SK-N-SH (cell line): ENCODE measurements at regions not wholly inside any gene's neighbourhood (a gene's known extent, or its start where the extent isn't known, plus 50 kb on each side); places are given as distances from the start of the nearest gene placed in this dataset.

ENCODE experiments used
- CTCF ChIA-PET: fragments of 300-600, 350-600 bp; formaldehyde crosslinking; extraction: SDS; loops from one replicate; lab custom pipeline; 2021; lab: Yijun Ruan, JAX
- POLR2A ChIA-PET: fragments of 350-600 bp; sonication (Branson Sonifier 250); formaldehyde crosslinking; extraction: SDS; loops from one replicate; lab custom pipeline; 2020; ENCODE audit warnings: antibody characterized with exemption, inconsistent platforms; lab: Yijun Ruan, JAX
- DNase-seq: peaks from one replicate; pipeline ENCODE4 v3.0.0; 2012
- H2AFZ ChIP-seq: fragments of 200-600 bp; sonication (generic); 2 replicates; pipeline ENCODE4 v1.8.1; 2016; ENCODE audit warnings: antibody characterized with exemption, mild to moderate bottlenecking, low read depth
- H3F3A ChIP-seq: fragments of 200-600 bp; sonication (generic); replicated peaks from 2 replicates; pipeline ENCODE3; 2016; ENCODE audit warnings: antibody characterized with exemption, mild to moderate bottlenecking; ENCODE audit not compliant: insufficient read depth
- H3K27ac ChIP-seq, 2 experiments: fragments of 200-500 bp in 1 of 2; fragments of 200-600 bp in 1 of 2; sonication (Bioruptor generic) in 1 of 2; sonication (generic), shearing (Covaris generic) in 1 of 2; 2 replicates each; pipeline versions ENCODE4 v1.5.1 to v1.6.1; 2014 to 2016; ENCODE audit warnings: low read depth in 2 of 2, inconsistent platforms in 1 of 2, low read length in 1 of 2, mild to moderate bottlenecking in 1 of 2, mixed read lengths in 1 of 2
- H3K27me3 ChIP-seq: fragments of 200-600 bp; sonication (generic), shearing (Covaris generic); 2 replicates; pipeline ENCODE4 v1.6.1; 2016; ENCODE audit warnings: mixed run types; ENCODE audit not compliant: insufficient read depth
- H3K36me3 ChIP-seq, 2 experiments: fragments of 200-500 bp in 1 of 2; fragments of 200-600 bp in 1 of 2; sonication (Bioruptor generic) in 1 of 2; sonication (generic) in 1 of 2; replicated peaks in 1 of 2; 2 replicates each; pipeline versions ENCODE3 to v1.5.1; 2014 to 2016; ENCODE audit warnings: low read length in 1 of 2, mild to moderate bottlenecking in 1 of 2; ENCODE audit not compliant: insufficient read depth in 2 of 2, control insufficient read depth in 1 of 2
- H3K4me1 ChIP-seq, 2 experiments: fragments of 200-500 bp in 1 of 2; fragments of 200-600 bp in 1 of 2; sonication (Bioruptor generic) in 1 of 2; sonication (generic), shearing (Covaris generic) in 1 of 2; 2 replicates each; pipeline versions ENCODE4 v1.5.1 to v1.6.1; 2014 to 2016; ENCODE audit warnings: low read depth in 1 of 2, low read length in 1 of 2, mixed run types in 1 of 2; ENCODE audit not compliant: insufficient read depth in 2 of 2, control insufficient read depth in 1 of 2
- H3K4me2 ChIP-seq: fragments of 200-600 bp; sonication (generic), shearing (Covaris generic); 2 replicates; pipeline ENCODE4 v1.6.1; 2017; ENCODE audit warnings: mixed run types
- H3K4me3 ChIP-seq, 2 experiments: fragments of 200-500 bp in 1 of 2; fragments of 200-600 bp in 1 of 2; sonication (Bioruptor generic) in 1 of 2; sonication (generic), shearing (Covaris generic) in 1 of 2; 2 replicates each; pipeline versions ENCODE4 v1.5.1 to v1.8.1; 2014 to 2016; ENCODE audit warnings: low read depth in 2 of 2, inconsistent platforms in 1 of 2, low read length in 1 of 2, mild to moderate bottlenecking in 1 of 2, mixed read lengths in 1 of 2, moderate library complexity in 1 of 2
- H3K79me2 ChIP-seq: fragments of 200-600 bp; sonication (generic); 2 replicates; pipeline ENCODE4 v1.8.1; 2017; ENCODE audit warnings: mild to moderate bottlenecking; ENCODE audit not compliant: insufficient read depth
- H3K9ac ChIP-seq: fragments of 200-600 bp; sonication (generic); 2 replicates; pipeline ENCODE4 v1.6.1; 2017; ENCODE audit warnings: mixed run types
- H3K9me2 ChIP-seq: fragments of 200-600 bp; sonication (generic); 2 replicates; pipeline ENCODE4 v1.6.1; 2017; ENCODE audit warnings: mixed run types
- H3K9me3 ChIP-seq: fragments of 200-600 bp; sonication (generic); 2 replicates; pipeline ENCODE4 v1.6.1; 2017; ENCODE audit warnings: mixed run types, mild to moderate bottlenecking, moderate library complexity
- H4K20me1 ChIP-seq: fragments of 200-600 bp; sonication (generic); 2 replicates; pipeline ENCODE4 v1.6.1; 2017; ENCODE audit warnings: mild to moderate bottlenecking, mixed run types; ENCODE audit not compliant: insufficient read depth
- CHD2 ChIP-seq: fragments of 150-350 bp; IDR thresholded peaks from 2 replicates; pipeline ENCODE4 v1.6.1; 2018; ENCODE audit warnings: low read length; ENCODE audit not compliant: partially characterized antibody
- ELF1 ChIP-seq: IDR thresholded peaks from 2 replicates; pipeline ENCODE4 v1.4.0; 2012
- EP300 ChIP-seq, 2 experiments: IDR thresholded peaks; 2 replicates each; pipeline versions ENCODE4 v1.4.0 to v1.6.1; 2012; ENCODE audit warnings: borderline replicate concordance in 1 of 2, low read depth in 1 of 2, low read length in 1 of 2
- EZH2phosphoT487 ChIP-seq: fragments of 200-600 bp; sonication (generic); IDR thresholded peaks from 2 replicates; pipeline ENCODE4 v1.6.1; 2017; ENCODE audit warnings: low read depth, mixed run types, mild to moderate bottlenecking, antibody characterized with exemption, moderate library complexity, borderline replicate concordance
- FOSL2 ChIP-seq: IDR thresholded peaks from 2 replicates; pipeline ENCODE4 v1.4.0; 2012; ENCODE audit warnings: low read depth, mild to moderate bottlenecking, moderate library complexity, borderline replicate concordance
- FOXJ3 ChIP-seq: sonication (generic); formaldehyde crosslinking; IDR thresholded peaks from 2 replicates; pipeline ENCODE4 v1.5.1; 2020; ENCODE audit warnings: mild to moderate bottlenecking, missing genetic modification reagents
- GABPA ChIP-seq: IDR thresholded peaks from 2 replicates; pipeline ENCODE4 v1.4.0; 2012; ENCODE audit warnings: low read depth, mild to moderate bottlenecking
- JUND ChIP-seq: IDR thresholded peaks from 2 replicates; pipeline ENCODE4 v1.4.0; 2012
- MEF2A ChIP-seq: IDR thresholded peaks from 2 replicates; pipeline ENCODE4 v1.4.0; 2012; ENCODE audit warnings: low read depth, borderline replicate concordance
- MXI1 ChIP-seq: IDR thresholded peaks from 2 replicates; pipeline ENCODE4 v1.6.1; 2012; ENCODE audit warnings: mild to moderate bottlenecking, low read depth, low read length, improper control_type of control experiment
- RAD21 ChIP-seq: IDR thresholded peaks from 2 replicates; pipeline ENCODE4 v1.6.1; 2012; ENCODE audit warnings: mild to moderate bottlenecking, low read length
- RCOR1 ChIP-seq: fragments of 150-350 bp; IDR thresholded peaks from 2 replicates; pipeline ENCODE4 v1.6.1; 2017; ENCODE audit warnings: antibody characterized with exemption, low read length
- RFX5 ChIP-seq: IDR thresholded peaks from 2 replicates; pipeline ENCODE4 v1.6.1; 2012; ENCODE audit warnings: mild to moderate bottlenecking, improper control_type of control experiment, low read length
- RXRA ChIP-seq: IDR thresholded peaks from 2 replicates; pipeline ENCODE4 v1.4.0; 2012; ENCODE audit warnings: low read depth, mild to moderate bottlenecking, borderline replicate concordance
- TCF12 ChIP-seq: IDR thresholded peaks from 2 replicates; pipeline ENCODE4 v1.4.0; 2012
- TEAD4 ChIP-seq: IDR thresholded peaks from 2 replicates; pipeline ENCODE4 v1.4.0; 2012; ENCODE audit warnings: mild to moderate bottlenecking, borderline replicate concordance; ENCODE audit not compliant: insufficient read depth
- YY1 ChIP-seq: IDR thresholded peaks from 2 replicates; pipeline ENCODE4 v1.4.0; 2012; ENCODE audit warnings: low read depth, mild to moderate bottlenecking
- WGBS: methylation state at CpG from one replicate; pipeline ENCODE4 v1.1.6; 2017; ENCODE audit warnings: low lambda C conversion rate; 5-methylcytosine and 5-hydroxymethylcytosine counted together
- TF ChIP-seq, protein P1 (sequence below): IDR thresholded peaks from 2 replicates; pipeline ENCODE4; 2012

DNA sequence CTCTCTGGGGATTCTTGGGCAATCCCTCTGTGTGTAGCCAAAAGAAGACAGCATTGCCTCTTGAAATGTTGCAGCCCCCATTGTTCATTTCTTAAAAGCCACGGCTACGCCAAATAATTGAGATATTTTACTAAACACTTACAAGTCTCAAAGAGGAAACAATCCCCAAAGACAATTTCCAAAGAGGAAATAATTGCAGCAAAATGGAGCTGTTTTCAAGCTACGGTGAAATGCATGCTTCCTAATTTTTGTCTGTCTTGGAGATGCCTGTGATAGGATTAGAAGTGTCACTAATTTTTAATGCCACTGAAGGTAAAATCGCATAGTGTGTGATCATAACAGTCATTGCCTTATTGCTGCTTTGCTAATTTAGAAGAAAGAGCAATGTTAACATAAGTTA, 72.9 kb upstream of the NAMPT start:
- Histone ChIP-seq H3K4me3 (no peak overlapping the region), H3F3A (no peaks in the 10 kb centered on the region), H3K9me3 (no peaks in the 10 kb centered on the region), H3K9me2 (no peaks in the 10 kb centered on the region), H3K27me3 (no peaks in the 10 kb centered on the region), H3K4me1 (no peaks in the 10 kb centered on the region), H3K27ac (no peak overlapping the region), H3K4me2 (no peak overlapping the region), H4K20me1 (no peaks in the 10 kb centered on the region), H3K79me2 (no peaks in the 10 kb centered on the region), H3K9ac (no peak overlapping the region), H3K36me3 (no peaks in the 10 kb centered on the region), H2AFZ (no peak overlapping the region)
- DNase-seq, result no peak
- CTCF ChIA-PET, result interaction anchor here (1.2 to 2.1 kb wide), 2 partner anchors 18 to 105 kb away, joined by 3 to 7 read pairs; no protein-coding TSS in a partner anchor
- 76% methylated on average over 4 of the region's 4 CpGs for WGBS
- TF ChIP-seq EZH2phosphoT487, result no peak
- TF ChIP-seq EP300 (IDR thresholded peaks at IDR 0.05; ENCODE audit: borderline replicate concordance in 1 of 2, low read depth in 1 of 2, low read length in 1 of 2), result no peak
- TF ChIP-seq, protein P1, sequence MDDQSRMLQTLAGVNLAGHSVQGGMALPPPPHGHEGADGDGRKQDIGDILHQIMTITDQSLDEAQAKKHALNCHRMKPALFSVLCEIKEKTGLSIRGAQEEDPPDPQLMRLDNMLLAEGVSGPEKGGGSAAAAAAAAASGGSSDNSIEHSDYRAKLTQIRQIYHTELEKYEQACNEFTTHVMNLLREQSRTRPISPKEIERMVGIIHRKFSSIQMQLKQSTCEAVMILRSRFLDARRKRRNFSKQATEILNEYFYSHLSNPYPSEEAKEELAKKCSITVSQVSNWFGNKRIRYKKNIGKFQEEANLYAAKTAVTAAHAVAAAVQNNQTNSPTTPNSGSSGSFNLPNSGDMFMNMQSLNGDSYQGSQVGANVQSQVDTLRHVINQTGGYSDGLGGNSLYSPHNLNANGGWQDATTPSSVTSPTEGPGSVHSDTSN, result no peak
- no peak for TF ChIP-seq RCOR1
- TF ChIP-seq MEF2A, result no peak
- TF ChIP-seq FOSL2, result no peak
- TF ChIP-seq CHD2, result no peak
- TF ChIP-seq FOXJ3 (CRISPR knock-in tag), result no peak
- TF ChIP-seq GABPA, result no peak
- TF ChIP-seq TEAD4, result no peak
- no peak for TF ChIP-seq RAD21
- TF ChIP-seq ELF1, result no peak
- TF ChIP-seq MXI1, result no peak
- no peak for TF ChIP-seq JUND
- no peak for TF ChIP-seq RXRA
- no peak for TF ChIP-seq TCF12
- no peak for TF ChIP-seq RFX5
- POLR2A ChIA-PET, result no interaction called here

DNA sequence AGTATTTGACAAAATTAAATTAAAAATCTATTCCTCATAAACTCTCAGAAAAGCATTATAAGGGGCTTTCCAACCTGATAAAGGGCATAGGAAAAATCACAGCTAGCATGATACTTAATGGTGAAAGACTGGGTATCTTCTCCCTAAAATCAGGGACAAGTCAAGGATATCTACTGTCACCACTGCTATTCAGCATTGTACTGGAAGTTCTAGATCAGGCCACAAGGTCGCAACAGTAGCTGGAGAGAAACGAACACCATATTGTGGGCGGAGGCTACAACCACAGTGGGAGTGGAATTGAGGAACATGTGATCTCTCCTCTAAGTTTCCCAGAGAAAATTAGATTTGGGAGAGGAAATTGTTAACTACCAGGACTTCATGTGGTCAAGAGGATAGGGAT, 70.0 kb upstream of the NAMPT start:
- POLR2A ChIA-PET, result no interaction called here
- WGBS, result 81% methylated on average over 3 of the region's 3 CpGs

More for the DNA sequence above, 70.0 kb upstream of the NAMPT start:
- Histone ChIP-seq H3F3A (no peaks in the 10 kb centered on the region), H4K20me1 (no peaks in the 10 kb centered on the region), H3K4me2 (no peak overlapping the region), H3K79me2 (no peaks in the 10 kb centered on the region), H3K4me1 (no peaks in the 10 kb centered on the region), H3K9me2 (no peaks in the 10 kb centered on the region), H3K27me3 (no peaks in the 10 kb centered on the region), H2AFZ (no peak overlapping the region), H3K9ac (no peak overlapping the region), H3K36me3 (no peaks in the 10 kb centered on the region), H3K27ac (no peak overlapping the region), H3K4me3 (no peak overlapping the region)
- DNase-seq, result no peak
- CTCF ChIA-PET, result no interaction called here
- TF ChIP-seq YY1 (no peak), CHD2 (no peak)
- TF ChIP-seq, all 33 proteins: peak for 0
- H3K9me3 ChIP-seq, result no peaks in the 10 kb centered on the region
